SK-N-SH (cell line): ENCODE measurements at regions not wholly inside any gene's neighbourhood (a gene's known extent, or its start where the extent isn't known, plus 50 kb on each side); places are given as distances from the start of the nearest gene placed in this dataset.

Source experiments
- NFIC ChIP-seq: IDR thresholded peaks from 2 replicates; pipeline ENCODE4 v1.4.0; 2012; ENCODE audit warnings: borderline replicate concordance
- POLR2AphosphoS5 ChIP-seq: IDR thresholded peaks from 2 replicates; pipeline ENCODE4 v1.6.1; 2012; ENCODE audit warnings: low read depth, low read length
- TF ChIP-seq, protein P1 (sequence below): fragments of 200-600 bp; sonication (generic); IDR thresholded peaks from 2 replicates; pipeline ENCODE4 v1.6.1; 2017; ENCODE audit warnings: antibody characterized with exemption, mild to moderate bottlenecking, moderate library complexity

- TF ChIP-seq, protein P1, sequence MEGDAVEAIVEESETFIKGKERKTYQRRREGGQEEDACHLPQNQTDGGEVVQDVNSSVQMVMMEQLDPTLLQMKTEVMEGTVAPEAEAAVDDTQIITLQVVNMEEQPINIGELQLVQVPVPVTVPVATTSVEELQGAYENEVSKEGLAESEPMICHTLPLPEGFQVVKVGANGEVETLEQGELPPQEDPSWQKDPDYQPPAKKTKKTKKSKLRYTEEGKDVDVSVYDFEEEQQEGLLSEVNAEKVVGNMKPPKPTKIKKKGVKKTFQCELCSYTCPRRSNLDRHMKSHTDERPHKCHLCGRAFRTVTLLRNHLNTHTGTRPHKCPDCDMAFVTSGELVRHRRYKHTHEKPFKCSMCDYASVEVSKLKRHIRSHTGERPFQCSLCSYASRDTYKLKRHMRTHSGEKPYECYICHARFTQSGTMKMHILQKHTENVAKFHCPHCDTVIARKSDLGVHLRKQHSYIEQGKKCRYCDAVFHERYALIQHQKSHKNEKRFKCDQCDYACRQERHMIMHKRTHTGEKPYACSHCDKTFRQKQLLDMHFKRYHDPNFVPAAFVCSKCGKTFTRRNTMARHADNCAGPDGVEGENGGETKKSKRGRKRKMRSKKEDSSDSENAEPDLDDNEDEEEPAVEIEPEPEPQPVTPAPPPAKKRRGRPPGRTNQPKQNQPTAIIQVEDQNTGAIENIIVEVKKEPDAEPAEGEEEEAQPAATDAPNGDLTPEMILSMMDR: no peak
- TF ChIP-seq POLR2AphosphoS5: no peak
- no peak for TF ChIP-seq NFIC
Measured at GRCh38 chr4:136505020-136505419, 1027.3 kb downstream of the PCDH18 start.
